ENCODE measurements at regions not wholly inside any gene's neighbourhood (a gene's known extent, or its start where the extent isn't known, plus 50 kb on each side); places are given as distances from the start of the nearest gene placed in this dataset.

DNA sequence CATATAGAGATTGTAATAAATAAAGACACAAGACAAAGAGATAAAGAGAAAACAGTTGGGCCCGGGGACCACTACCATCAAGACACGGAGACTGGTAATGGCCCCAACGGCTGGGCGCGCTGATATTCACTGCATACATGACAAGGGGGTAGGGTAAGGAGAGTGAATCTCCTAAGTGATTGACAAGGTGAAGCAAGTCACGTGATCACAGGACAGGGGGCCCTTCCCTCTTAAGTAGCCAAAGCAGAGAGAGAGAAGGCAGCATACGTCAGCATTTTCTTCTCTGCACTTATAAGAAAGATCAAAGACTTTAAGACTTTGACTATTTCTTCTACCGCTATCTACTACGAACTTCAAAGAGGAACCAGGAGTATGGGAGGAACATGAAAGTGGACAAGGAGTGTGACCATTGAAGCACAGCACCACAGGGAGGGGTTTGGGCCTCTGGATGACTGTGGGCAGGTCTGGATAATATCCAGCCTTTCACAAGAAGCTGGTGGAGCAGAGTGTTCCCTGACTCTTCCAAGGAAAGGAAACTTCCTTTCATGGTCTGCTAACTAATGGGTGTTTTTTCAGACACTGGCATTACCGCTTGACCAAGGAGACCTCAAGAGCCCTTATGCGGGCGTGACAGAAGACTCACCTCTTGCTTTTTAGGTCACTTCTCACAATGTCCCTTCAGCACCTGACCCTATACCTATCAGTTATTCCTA is 75.6 kb downstream of the MRPL39 start:
- peak; percentile 10 for DNase-seq (ENCODE audit: low spot score)

DNA sequence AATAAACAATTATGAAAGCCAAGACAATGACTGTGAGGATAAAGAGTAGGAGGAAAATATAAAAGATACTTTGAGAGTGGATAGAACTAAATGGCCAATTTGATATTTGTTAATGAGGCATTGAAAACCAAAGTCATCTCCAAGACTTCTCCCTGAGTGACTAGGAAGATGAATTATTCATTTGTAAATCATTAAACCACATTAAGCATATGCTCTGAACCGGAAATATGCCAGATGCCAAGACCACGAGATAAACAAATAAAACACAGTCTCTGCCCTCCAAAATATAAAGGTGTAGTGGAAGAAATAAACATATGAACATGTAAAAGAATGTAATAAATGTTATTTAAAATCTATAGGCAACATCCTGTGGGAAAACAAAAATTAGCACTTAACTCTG is 78.8 kb downstream of the MRPL39 start:
- DNase-seq (ENCODE audit: low spot score) = no peak

DNA sequence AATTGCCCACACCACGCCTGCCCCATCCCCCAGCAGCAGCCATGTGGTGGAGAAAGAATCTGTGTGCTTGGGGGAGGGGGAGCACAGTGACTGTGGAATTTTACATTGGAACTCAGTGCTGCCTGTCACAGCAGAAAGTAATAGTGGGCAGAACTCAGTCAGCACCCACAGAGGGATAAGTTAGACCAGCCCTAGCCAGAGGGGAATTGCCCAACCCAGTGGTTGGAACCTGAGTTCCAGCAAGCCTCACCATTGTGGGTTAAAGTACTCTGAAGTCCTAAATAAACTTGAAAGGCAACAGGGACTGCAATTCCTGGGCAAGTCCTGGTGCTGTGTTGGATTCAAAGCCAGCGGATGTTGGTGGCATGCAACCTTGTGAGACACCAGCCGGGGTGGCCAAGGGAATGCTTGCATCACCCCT is 88.8 kb downstream of the MRPL39 start:
- DNase-seq (ENCODE audit: low spot score) = no peak

GRCh38 chr21:25515484-25516405 is 91.5 kb downstream of the MRPL39 start:
- no peak for DNase-seq (ENCODE audit: low spot score)

DNA sequence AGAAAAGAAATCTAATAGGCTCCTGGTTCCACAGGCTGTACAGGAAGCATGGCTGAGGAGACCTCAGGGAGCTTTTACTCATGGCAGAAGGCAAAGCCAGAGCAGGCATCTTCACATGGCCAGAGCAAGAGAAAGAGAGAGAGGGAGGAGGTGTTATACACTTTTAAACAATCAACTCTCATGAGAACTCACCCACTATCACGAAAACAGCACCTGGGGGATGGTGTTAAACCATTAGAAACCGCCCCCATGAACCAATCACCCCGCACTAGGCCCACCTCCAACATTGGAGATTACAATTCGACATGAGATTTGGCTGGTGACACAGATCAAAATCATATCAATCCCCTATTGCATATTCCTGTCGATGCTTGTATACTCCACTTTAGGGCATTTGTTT is 93.5 kb downstream of the MRPL39 start:
- no peak for DNase-seq (ENCODE audit: low spot score)

- no peak for DNase-seq (ENCODE audit: low spot score)
Measured at GRCh38 chr21:25512095-25513081, 94.9 kb downstream of the MRPL39 start.

DNA sequence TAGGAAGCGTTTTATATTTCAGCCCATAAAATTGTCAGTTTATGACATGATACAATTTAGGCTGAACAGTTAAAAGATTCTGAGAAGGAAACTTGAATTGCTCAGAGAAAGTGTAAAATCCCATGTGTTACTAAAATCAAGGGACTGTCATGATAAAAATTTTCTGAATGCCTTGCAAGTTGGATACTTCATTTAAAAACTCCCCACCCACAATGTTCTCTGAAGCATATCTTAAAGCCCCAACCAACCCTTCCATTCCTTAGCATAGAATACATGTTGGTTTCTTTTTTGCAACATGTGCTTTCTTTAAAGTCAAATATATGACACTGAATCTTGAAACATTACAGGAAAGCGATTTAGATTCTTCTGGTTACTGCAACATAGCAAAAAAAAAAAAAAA is 97.4 kb downstream of the MRPL39 start:
- no peak for DNase-seq (ENCODE audit: low spot score)

- DNase-seq (ENCODE audit: low spot score) = no peak
Measured at GRCh38 chr21:25508364-25508763, 98.9 kb downstream of the MRPL39 start.

GRCh38 chr21:25507522-25507921 is 99.8 kb downstream of the MRPL39 start:
- DNase-seq (ENCODE audit: low spot score) = no peak

- no peak for DNase-seq (ENCODE audit: low spot score)
Measured at GRCh38 chr21:25506887-25507286, 100.4 kb downstream of the MRPL39 start.

GRCh38 chr21:25506261-25506660 is 101.0 kb downstream of the MRPL39 start:
- DNase-seq (ENCODE audit: low spot score) = no peak

GRCh38 chr21:25503981-25504380 is 103.3 kb downstream of the MRPL39 start:
- no peak for DNase-seq (ENCODE audit: low spot score)

- DNase-seq (ENCODE audit: low spot score) = peak; percentile 2
Measured at GRCh38 chr21:25501996-25502665, 105.2 kb downstream of the MRPL39 start.

DNA sequence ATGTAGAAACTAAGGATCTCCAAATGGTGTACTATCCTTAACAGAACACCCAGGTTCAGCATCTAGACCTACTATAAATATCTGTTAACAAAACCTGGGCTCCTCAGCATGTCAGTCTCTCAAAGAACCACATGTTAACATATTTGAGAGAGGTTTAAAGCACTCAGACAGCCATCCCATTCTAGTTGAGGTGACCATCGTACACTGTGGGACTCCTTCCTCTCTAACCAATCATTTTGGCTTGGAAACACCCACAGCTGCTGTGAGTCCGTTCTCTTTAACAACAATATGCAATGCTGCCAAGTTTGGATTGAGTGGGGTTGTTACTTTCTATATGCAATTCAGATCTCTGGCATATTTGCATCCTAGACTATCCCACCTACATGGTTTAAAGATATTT is 105.8 kb downstream of the MRPL39 start:
- no peak for DNase-seq (ENCODE audit: low spot score)

DNA sequence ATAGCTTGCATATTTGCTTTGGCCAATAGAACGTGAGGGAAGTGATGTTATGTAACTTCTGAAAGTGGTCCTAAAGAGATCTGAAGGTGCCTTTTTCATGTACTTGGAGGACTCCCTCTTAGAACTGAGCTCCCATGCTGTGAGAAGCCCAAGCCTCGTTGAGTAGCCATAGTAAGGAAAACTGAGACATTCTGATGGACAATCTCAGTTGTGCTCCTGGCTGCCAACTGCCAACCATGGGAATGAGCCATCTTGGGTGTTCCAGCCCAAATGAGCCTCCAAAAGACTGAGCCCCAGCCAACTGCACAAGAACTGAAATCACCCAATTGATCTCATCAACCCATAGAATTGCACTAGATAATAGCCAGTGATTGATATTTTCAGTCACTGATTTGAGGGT is 106.7 kb downstream of the MRPL39 start:
- DNase-seq (ENCODE audit: low spot score) = no peak

- DNase-seq (ENCODE audit: low spot score) = no peak
Measured at GRCh38 chr21:25496825-25497482, 110.3 kb downstream of the MRPL39 start.

DNA sequence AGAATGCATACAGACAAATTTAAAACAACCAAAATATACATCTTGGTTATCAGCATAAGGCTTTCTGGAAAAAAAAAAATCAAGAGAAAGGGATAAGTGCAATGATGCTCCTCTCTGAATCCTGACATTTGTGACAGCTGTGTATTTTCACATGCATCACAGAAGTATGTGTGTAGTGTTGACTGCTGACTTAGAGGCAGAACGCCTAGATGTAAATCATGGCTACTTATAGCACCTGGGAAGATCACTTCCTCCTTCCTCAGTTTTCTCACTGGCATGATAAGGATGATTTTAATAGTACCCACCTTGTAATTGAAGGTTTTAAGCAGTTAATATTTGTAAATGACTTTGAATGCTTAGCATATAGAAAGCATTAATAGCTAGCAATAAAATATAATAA is 112.5 kb downstream of the MRPL39 start:
- DNase-seq (ENCODE audit: low spot score) = no peak

DNA sequence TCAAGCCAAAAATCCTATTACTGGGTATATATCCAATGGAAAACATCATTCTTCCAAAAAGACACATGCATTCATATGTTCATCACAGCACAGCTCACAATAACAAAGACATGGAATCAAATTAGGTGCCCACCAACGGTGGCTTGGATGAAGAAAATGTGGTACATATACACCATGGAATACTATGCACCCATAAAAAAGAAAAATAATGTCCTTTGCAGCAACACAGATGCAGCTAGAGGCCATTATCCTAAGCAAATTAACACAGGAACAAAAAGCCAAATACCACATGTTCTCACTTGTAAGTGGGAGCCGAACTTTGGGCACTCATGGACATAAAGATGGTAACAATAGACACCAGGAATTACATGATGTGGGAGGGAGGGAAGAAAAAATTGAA is 113.6 kb downstream of the MRPL39 start:
- no peak for DNase-seq (ENCODE audit: low spot score)

GRCh38 chr21:25491267-25491666 is 116.0 kb downstream of the MRPL39 start:
- no peak for DNase-seq (ENCODE audit: low spot score)

DNA sequence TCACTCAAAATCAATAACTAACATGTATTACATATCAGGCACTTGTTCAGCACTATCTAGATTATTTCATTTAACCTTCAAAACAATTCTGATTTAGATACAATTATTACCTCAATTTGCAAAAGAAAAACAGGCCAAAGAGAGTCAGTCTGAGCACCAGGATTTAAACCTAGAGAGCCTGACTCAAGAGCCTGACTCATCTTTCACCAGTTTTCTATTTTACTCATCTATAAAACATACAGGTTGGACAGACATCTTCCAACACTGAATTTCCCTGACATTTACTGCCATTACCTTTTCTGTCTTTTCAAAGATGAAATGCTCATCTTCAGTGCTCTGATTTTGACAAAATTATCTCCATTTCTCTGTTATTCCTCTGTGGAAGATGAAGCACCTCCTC is 116.5 kb downstream of the MRPL39 start:
- DNase-seq (ENCODE audit: low spot score) = no peak

GRCh38 chr21:25489673-25490072 is 117.6 kb downstream of the MRPL39 start:
- DNase-seq (ENCODE audit: low spot score) = no peak

Data from umbilical cord (tissue), 1 donor.